Amniotic stem cell (primary cell): ENCODE measurements at regions not wholly inside any gene's neighbourhood (a gene's known extent, or its start where the extent isn't known, plus 50 kb on each side); places are given as distances from the start of the nearest gene placed in this dataset.
"Not testable (repeated sequence)": the region's sequence is repeated elsewhere in the genome, so short reads cannot be mapped to it uniquely, and the experiment has no call there.

Experiments used
- DNase-seq: peaks from one replicate; lab custom pipeline; 2025; lab: John Stamatoyannopoulos, UW

DNA sequence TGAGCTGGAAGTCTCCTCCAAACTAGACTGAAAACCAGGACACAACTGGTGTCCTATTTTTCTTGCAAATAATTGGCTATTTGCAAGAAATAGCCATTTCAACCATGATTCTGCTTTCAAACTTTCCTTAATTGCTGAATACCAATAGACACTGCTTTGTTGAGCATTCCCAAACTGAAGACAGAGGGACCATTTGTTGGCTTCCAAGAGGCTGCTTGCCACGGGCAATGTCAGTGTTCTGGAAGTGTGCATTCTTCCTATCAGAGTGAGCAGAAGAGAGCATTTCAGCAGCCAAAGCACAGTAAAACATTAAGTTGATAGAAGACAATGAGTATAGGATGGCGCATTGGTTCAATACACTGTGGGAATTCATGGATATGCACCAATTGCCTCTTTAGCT, 360.5 kb upstream of the RGPD4 start:
- no peak for DNase-seq

DNA sequence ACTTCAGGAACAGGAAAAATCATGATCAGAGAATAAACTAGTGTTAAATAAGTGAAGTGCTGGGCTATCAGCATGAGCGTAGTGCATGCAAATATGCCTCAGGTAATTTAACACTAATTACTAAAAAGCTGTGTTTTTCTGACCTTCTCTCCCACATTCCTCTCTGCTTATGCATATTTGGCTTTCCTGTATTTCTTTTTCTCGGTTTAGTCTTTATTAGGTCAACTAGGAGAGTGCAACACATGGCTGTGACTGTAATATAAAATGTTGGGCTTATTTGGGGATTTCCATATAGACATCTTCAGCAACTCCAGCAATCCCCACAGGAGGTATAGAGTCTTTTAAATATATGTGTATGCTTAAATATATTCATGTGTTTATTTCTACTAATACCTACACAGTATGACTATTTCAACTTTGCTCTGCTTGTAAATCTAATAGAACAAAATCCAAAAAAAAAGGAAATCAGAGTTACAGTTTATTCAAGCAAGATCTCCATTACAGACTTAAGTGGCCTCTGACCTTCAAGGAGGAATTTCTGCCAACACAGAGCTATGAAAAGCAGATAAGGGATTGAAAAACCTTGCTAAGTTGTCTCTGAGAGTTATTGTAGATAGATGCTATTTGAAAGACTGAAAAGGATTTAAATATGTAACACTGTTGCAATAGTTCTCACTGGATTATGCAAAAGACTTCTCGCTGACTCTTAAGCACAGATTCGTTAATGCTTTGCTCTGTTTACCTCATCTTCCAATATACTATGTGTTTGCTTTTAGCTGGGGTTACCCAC, 359.5 kb upstream of the RGPD4 start:
- DNase-seq = no peak

DNA sequence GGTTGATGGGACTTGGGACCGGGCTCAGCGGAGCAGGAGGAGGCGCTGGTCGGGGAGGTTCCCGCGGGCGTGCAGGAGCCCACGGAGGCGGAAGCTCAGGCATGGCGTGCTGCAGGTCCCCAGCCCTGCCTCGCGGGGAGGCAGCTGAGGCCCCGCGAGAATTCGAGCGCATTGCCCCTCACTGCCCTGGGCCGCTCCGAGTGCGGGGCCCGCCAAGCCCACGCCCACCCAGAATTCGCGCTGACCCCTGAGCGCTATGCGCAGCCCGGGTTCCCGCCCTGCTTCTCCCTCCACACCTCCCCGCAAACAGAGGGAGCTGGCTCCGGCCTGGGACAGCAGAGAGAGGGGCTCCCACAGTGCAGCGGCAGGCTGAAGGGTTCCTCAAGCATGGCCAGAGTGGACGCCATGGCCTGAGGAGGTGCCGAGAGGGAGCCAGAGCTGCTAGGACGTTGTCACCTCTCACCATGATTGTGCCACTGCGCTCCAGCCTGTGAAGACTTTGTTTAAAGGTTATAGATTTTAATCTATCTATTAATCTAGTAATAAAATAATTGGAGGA, 357.2 kb upstream of the RGPD4 start:
- no peak for DNase-seq

DNA sequence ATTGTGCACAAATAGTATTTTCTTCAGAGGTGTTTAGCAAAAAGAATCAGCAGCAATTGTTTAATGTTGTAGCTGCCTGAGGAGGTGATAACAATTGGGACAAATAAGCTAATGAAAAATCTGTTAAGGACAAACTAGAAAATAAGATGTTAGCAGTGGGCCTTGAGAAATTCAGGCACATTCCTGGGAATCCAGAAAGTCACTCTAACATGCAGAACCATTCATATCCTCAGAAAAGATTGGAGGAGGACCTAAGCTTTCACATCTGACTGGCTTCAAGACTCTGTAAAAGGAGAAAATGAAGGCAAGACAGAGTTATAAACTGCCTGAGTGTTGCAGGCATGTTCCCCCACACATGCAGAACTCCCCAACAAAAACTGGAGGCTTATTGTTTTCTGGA, 353.5 kb upstream of the RGPD4 start:
- DNase-seq = no peak

DNA sequence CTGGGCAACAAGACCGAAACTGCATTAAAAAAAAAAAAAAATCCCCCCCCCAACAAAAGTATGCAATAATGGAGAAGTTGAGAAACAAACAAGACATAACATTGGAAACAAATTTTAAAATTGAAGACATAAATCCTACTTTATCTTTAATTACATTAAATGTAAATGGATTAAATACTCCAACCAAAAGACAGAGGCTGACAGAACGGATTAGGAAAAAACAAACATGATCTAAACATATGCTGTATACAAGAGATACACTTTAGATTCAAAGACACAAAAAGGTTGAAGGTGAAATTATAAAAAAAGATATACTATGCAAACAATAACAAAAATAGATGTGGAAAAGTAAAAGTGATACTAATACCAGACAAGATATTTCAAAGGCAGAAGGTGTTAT, 350.8 kb upstream of the RGPD4 start:
- no peak for DNase-seq

DNA sequence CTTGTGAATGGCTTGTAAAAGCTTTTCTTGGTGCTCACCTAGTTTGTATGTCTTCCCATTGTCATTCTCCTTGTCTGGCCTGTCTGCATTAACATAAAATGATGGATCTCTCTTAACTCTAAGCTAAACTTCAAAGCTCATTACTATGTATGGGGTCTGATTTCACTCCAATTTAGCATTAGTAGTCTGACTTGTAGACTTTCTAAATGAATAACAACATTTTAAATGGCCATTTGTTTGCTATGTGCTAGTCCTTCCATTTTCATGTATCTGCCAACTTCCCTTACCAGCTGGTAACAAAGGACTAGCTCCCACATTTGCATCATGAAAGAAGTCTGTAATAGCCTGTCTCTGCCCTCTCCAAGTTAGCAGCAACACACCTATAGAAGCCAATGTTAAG, 324.2 kb upstream of the RGPD4 start:
- no peak for DNase-seq

DNA sequence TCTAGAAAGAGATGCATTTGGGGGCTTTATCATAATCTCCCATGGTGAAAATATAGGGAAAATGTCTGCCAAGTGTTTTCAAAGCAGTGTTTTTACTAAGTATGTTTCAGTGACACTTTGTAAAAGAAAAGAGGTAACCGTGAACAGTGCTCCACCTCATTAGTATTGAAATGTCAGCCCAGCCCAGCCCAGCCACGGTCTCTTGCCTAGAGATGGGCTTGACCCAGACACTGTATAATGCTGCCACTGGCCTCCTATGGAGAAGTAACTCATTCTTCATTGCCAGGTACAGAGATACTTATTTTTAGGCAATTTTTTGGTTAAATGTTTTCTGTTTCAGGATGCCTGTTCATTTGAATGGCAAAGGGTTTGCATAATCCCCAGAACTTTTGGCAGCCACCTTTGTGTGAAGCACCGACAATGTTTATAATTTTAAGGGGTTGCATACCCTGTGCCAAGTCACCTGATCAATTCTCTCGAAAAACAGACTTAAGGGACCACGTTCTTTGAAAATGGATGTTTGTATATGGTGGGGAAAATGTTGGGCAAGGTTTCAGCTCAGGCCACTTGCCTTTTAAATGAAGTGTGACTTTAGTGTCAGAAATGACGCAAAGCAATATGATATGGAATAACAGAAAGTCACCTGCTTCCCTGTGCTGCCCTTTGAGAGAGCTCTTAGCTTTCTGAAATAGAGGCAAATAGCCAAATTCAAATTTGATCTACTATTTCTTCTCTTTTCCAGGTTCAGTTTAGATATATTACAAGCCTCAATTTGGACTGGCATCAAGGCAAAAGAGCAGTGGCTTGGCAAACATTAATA, 314.5 kb upstream of the RGPD4 start:
- no peak for DNase-seq

DNA sequence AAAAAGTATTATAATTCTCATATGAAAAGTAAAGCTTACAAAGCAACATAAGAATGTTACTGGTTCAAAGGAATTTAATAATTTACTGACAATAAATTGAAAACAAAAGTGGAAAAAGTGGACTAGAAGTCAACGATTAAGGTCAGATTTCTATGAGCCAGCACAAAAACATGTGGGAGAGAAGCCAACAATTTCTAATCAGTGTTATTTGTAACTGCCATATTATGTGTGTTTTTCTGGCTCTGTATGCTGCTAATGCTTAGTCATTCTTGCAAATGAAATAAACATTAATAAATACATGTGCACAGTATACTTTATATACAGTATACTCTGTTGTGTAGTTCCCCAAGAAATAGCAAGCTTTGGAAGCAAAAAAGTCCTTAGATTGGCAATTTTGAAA, 301.3 kb upstream of the RGPD4 start:
- DNase-seq = no peak

DNA sequence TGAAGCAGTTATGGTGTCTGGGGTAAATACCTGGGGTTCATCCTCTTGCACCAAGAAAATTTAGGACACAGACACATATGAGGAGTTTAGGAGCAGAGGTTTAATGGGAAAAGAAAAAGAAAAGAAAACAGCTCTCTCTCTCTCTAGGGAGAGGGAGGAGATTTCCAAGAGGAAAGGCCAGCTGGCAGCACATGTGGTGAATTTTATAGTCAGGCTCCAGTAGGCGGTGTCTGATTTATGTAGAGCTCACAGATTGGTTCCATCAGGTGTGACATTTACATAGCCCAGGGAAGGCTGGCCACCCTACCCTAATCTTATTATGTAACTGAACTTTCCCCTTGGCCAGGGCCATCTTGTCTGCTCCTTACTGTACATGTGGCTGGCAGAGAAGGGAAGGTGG, 297.5 kb upstream of the RGPD4 start:
- DNase-seq = no peak

DNA sequence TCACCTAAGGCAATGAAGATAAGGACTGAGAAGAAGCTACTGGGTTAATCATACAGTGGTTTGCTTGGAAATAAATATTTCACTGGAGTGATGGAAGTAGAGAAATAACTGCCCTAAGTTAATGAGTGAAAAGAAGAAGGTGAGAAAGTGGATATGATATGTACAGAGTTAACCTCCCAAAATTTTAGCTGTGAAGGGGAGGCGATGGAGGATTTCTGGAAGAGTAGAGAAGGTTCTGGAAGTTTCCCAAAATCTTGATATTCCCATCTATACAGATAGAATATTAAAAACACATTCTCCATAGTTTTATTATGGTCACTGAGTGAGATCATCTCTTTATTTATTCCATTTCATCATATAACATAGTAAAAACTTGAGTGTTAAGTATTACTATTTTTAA, 296.6 kb upstream of the RGPD4 start:
- DNase-seq = no peak

DNA sequence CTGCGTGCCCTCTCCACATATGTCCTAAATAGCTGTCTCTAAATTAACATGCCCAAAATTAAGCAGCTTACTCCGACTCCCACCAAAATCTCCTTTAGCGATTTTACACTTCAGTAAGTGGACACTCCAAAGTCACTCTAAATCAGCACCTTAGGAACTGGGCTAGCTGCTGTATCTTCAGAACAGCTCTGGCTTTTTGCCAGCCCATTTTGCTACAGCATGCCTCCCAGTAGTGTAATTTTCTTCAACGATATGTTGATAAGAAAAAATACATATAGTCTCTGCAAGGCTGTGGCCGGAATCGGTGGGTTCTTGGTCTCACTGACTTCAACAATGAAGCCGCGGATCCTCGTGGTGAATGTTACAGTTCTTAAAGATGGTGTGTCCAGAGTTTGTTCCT, 291.8 kb upstream of the RGPD4 start:
- DNase-seq = no peak

DNA sequence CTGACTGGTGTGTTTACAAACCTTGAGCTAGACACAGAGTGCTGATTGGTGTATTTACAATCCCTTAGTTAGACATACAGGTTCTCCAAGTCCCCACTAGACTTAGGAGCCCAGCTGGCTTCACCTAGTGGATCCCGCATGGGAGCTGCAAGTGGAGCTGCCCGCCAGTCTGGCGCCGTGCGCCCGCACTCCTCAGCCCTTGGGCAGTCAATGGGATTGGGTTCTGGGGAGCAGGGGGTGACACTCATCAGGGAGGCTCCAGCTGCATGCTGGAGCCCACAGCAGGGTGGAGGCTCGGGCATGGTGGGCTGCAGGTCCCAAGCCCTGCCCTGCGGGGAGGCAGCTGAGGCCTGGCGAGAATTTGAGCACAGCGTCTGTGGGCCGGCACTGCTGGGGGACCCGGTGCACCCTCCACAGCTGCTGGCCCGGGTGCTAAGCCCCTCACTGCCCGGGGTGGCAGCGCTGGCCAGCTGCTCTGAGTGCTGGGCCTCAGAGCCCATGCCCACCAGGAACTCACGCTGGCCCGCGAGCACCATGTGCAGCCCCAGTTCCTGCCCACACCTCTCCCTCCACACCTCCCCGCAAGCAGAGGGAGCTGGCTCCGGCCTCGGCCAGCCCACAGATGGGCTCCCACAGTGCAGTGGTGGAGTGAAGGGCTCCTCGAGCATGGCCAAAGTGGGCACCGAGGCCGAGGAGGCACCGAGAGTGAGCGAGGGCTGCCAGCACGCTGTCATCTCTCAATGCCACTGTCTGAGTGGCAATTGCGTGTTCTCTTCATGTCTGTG, 290.6 kb upstream of the RGPD4 start:
- DNase-seq = not testable (repeated sequence)

DNA sequence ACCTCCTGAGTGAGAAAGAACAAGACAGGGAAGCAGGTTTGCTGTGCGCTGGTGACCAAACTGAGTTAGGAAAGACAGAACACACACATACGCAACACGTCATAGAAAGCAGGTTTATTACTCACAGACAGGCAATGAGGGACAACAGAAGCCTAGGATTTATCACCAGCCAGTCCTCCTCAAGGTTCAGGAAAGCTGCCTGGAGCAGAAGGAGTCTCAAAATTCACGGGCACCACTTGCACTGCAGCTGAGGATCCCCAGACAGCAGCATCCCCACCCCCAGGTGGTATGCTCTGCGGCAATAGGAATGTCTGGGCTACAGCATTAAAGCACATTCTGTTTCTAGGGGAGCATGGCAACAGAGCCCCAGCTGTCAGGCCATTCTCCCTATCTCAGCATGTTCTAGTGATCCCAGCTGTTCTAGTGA, 284.4 kb upstream of the RGPD4 start:
- DNase-seq = no peak

DNA sequence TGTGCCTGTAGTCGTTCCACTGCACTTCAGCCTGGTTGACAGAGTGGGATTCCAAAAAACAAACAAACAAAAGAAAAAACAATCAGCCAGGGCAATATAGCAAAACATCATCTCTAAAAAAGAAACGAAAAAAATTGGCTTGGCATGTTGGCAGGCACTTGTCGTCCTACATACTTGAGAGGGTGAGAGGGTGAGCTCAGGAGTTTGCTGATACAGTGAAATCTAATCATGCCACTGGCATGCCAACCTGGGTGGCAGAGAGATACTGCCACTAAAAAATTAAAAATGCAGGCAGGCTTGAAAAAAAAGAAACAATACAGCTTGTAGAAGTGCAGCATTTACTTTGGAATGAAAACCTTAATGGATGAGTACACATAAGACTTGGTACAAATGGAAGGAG, 282.9 kb upstream of the RGPD4 start:
- no peak for DNase-seq

DNA sequence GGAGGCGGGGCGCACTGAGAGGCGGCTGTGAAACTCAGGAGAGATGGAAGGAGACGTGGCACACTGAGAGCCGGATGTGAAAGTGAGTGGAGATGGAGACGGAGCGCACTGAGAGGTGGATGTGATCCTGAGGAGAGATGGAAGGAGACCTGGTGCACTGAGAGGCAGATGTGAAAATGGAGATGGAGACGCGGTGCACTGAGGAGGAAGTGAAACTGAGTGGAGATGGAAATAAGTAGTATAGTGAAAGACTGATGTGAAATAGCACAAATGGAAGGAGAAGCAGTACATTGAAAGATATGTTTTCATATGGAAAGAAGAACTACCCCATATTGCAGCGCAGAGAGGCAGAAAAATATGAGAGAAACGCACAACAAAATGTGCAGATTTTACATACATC, 281.6 kb upstream of the RGPD4 start:
- no peak for DNase-seq

DNA sequence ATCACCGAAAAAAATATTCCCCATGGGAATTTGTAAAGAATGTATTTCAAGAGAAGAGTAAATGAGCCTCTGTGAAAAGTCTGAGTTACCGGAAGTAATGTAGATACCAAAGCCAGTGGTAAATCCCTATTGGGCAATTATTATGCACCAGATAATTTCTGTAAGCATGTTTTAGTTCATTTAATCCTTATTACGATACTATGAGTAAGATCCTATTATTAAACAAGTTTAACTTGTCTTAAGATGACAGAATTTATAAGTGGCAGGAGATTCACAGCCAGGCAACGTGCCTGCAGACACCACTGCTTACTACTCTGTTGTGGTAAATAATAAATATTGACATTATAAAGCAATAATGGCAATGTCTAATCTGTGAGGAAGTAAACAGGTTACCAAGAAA, 280.8 kb upstream of the RGPD4 start:
- no peak for DNase-seq

DNA sequence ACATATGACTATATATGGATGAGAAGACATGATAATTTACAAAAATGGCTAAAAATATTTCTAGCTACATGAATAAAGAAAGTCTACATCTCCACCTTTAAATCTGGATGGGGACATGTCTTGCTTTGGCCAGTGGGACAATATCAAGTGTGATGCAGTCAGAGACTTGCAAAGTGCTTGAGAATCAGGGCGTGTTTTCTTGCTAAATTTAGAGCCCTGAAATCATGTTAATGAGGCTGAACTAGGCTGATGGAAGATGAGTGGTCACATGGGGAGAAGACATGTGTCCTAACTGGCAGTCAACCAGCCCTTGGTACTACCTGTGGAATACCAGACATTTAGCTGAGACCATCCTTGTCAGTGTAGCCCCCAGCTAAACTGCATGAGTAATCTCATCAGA, 278.5 kb upstream of the RGPD4 start:
- DNase-seq = no peak

DNA sequence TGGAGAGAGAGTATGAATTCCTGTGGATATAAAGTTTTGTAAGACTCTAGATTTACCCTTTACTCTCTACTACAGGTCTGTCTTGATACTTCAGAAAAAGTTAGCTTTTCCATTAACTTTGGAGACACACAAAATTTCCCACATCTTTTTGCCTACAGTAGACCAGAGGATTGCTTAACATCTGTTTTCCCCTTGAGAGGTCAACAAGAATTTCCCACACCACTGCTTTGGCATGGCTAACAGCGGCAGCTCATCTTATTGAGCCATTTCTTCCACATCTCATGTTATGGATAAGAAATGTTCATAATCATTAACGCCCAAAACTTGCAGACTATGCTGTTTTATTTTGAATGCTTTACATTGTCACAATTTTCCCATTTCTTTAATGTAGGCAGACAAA, 273.6 kb upstream of the RGPD4 start:
- no peak for DNase-seq

DNA sequence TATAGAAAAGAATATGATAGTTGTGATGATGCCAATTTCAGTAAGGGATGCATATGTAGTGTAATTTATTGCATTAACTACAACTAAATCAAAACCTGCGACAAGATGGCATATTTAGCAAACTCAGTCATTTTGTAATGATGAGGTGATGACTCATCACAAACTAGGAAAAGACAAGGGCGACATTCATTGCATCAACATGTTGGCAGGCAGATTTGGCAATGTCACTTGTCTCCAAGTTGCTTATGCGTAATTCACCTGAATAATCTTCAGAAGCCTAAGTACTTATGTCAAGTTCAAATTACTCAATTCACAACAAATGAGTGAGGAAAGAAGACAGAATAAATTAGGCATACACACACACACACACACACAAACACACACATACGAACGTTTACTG, 273.2 kb upstream of the RGPD4 start:
- no peak for DNase-seq

DNA sequence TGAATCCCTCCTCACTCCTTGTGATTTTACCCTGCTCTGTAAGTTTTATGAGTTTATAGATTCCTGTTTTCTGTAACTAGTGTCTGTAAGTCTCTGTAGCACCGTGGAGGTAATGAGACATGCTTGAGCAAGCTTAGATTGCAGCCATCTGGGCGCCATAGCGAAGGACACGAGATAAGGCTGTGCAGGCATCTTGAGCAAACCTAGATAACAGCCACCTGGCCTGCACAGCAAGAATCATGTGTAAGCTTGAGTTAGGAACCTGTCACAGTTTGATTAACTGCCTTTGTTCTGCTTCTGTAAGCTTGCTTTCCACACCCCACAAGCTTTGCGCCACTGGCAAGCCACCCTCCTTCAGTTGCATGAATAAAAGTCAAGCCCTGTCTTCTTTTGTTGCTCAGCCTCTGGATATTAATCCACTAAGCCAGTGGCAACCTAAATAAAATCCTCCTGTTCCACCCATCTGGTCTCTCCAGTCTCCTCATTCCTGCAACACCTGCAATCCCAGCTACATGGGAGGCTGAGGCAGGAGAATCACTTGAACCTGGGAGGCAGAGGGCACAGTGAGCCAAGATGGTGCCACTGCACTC, 270.6 kb upstream of the RGPD4 start:
- no peak for DNase-seq

DNA sequence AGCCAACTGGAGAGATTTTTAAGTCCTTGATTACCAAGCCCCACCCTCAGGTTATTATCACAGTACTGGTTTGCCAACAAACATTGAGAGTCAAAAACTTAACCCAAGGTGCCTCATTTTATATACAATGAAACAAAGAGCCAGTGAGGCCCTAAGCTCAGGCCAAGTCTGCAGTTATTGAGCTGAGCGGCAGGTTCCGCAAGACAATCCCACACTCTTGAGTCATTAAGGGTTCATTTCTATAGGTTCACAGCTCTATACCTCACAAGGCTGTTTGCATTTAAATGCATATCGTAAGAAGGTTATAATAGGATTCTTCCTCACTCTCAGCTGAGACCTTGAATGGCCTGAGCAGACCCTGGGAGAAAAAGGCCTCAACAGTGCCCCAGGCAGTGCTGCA, 268.4 kb upstream of the RGPD4 start:
- DNase-seq = no peak

DNA sequence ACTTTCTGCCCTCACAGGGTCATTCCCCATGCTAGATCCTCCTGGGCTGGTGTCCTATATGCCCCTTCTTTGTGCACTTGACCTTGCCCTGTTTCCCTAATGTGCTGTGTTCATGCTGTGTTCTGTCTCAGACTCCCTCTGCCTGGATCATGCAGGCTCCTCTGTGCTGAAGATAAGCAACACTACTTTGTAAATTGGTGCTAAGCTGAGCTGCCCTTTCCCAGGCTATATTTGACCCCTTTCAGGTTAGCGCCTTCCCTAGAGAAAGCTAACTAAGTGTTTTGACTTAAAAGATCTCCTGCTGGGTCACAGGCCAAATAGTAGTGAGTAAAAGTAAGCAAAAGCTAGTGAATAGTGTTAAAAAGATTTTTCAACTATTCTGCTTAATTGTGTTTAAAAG, 257.2 kb upstream of the RGPD4 start:
- DNase-seq = no peak
